SJCRH30 (cell line): ENCODE measurements at regions not wholly inside any gene's neighbourhood (a gene's known extent, or its start where the extent isn't known, plus 50 kb on each side); places are given as distances from the start of the nearest gene placed in this dataset.

Experiments
- DNase-seq, 2 experiments: peaks; one replicate each; pipeline ENCODE4 v3.0.0-alpha.2; 2015 to 2020
- H3K27ac ChIP-seq: fragments of 250-450 bp; sonication (Bioruptor Pico); 2 replicates; pipeline ENCODE4 v1.5.1; 2020; ENCODE audit warnings: mild to moderate bottlenecking, moderate library complexity
- H3K27me3 ChIP-seq: fragments of 250-450 bp; sonication (Bioruptor Pico); 2 replicates; pipeline ENCODE4 v1.5.1; 2020; ENCODE audit warnings: mild to moderate bottlenecking, moderate library complexity
- H3K36me3 ChIP-seq: fragments of 250-450 bp; sonication (Bioruptor Pico); 2 replicates; pipeline ENCODE4 v1.5.1; 2020; ENCODE audit warnings: mild to moderate bottlenecking, moderate library complexity
- H3K4me1 ChIP-seq: fragments of 250-450 bp; sonication (Bioruptor Pico); 2 replicates; pipeline ENCODE4 v1.5.1; 2020; ENCODE audit warnings: mild to moderate bottlenecking, moderate library complexity
- H3K4me3 ChIP-seq: fragments of 250-450 bp; sonication (Bioruptor Pico); 2 replicates; pipeline ENCODE4 v1.5.1; 2020; ENCODE audit warnings: mild to moderate bottlenecking, moderate library complexity
- H3K9me3 ChIP-seq: fragments of 250-450 bp; sonication (Bioruptor Pico); replicated peaks from 2 replicates; pipeline ENCODE4 v1.5.1; 2020; ENCODE audit warnings: mild to moderate bottlenecking, moderate library complexity

GRCh38 chr6:22231050-22231449 is 65.8 kb downstream of the PRL start:
- no peak overlapping the region for H3K27ac ChIP-seq
- no peaks in the 10 kb centered on the region for H3K36me3 ChIP-seq
- H3K27me3 ChIP-seq: no peaks in the 10 kb centered on the region
- DNase-seq: no peak
- H3K9me3 ChIP-seq: no peaks in the 10 kb centered on the region
- no peaks in the 10 kb centered on the region for H3K4me1 ChIP-seq
- no peak overlapping the region for H3K4me3 ChIP-seq

GRCh38 chr6:22231616-22232015 is 65.2 kb downstream of the PRL start:
- Histone ChIP-seq H3K27me3 (no peaks in the 10 kb centered on the region), H3K4me1 (no peaks in the 10 kb centered on the region), H3K4me3 (no peak overlapping the region), H3K36me3 (no peaks in the 10 kb centered on the region), H3K9me3 (no peaks in the 10 kb centered on the region), H3K27ac (no peak overlapping the region)
- no peak for DNase-seq

- Histone ChIP-seq H3K36me3 (no peaks in the 10 kb centered on the region), H3K27ac (no peak overlapping the region), H3K4me3 (no peak overlapping the region), H3K27me3 (no peaks in the 10 kb centered on the region), H3K4me1 (no peaks in the 10 kb centered on the region), H3K9me3 (no peaks in the 10 kb centered on the region)
- DNase-seq: no peak
Measured at GRCh38 chr6:22236626-22237414, 60.0 kb downstream of the PRL start.
